ENCODE measurements at regions not wholly inside any gene's neighbourhood (a gene's known extent, or its start where the extent isn't known, plus 50 kb on each side); places are given as distances from the start of the nearest gene placed in this dataset.

- DNase-seq (ENCODE audit: low read depth in 4 of 4, low spot score in 3 of 4) = peak in 2 of 4 donors; percentile 21 to 22
Measured at GRCh38 chr15:95988574-95988887, 342.0 kb upstream of the NR2F2 start.

GRCh38 chr15:95989392-95989791, 341.1 kb upstream of the NR2F2 start:
- no peak for DNase-seq (ENCODE audit: low read depth in 4 of 4, low spot score in 3 of 4)

DNA sequence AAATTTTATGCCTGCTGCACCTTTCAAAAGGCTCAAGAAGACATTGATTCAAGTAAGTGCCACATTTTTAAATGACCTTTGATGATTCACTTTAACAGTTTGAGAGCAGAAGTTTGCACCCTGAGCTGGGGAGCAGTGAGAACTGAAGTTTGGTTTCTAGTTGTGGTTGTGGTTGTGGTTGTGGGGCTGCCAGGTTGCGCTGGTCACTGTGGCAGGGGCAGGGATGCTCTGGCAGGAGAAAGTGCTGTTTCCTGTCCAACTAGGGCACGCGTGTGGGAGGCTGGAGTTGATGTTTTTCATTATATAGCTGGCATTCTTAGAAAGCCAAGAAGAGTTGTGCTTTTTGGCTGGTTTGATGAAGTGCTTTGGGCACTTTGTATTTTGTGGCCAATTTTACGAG, 339.7 kb upstream of the NR2F2 start:
- no peak for DNase-seq (ENCODE audit: low read depth in 4 of 4, low spot score in 3 of 4)

DNA sequence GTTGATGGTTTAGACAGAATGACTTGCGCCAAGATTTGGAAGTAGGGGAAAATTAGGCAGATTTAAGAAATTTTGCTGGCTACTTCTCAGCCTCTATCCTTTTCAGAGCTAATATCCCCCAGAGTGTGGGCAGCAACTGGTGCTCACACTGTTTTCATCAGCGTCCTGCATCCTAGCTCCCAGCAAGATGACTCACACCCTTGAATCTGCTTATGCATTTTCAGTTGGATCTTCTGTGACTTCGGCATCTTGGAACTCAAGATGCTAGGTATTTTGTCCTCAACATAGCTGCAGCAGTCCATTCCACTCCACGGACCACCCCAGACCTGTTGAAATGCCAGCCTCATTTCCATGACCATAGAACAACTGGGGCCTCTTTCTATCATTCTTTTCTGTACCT, 336.1 kb upstream of the NR2F2 start:
- DNase-seq (ENCODE audit: low read depth in 4 of 4, low spot score in 3 of 4) = no peak

- no peak for DNase-seq (ENCODE audit: low read depth in 4 of 4, low spot score in 3 of 4)
Measured at GRCh38 chr15:95995375-95996168, 334.9 kb upstream of the NR2F2 start.

GRCh38 chr15:95996494-95996893, 334.0 kb upstream of the NR2F2 start:
- DNase-seq (ENCODE audit: low read depth in 4 of 4, low spot score in 3 of 4) = no peak

GRCh38 chr15:95998935-95999334, 331.6 kb upstream of the NR2F2 start:
- no peak for DNase-seq (ENCODE audit: low read depth in 4 of 4, low spot score in 3 of 4)

GRCh38 chr15:96002890-96003859, 327.3 kb upstream of the NR2F2 start:
- DNase-seq (ENCODE audit: low read depth in 4 of 4, low spot score in 3 of 4) = no peak

DNA sequence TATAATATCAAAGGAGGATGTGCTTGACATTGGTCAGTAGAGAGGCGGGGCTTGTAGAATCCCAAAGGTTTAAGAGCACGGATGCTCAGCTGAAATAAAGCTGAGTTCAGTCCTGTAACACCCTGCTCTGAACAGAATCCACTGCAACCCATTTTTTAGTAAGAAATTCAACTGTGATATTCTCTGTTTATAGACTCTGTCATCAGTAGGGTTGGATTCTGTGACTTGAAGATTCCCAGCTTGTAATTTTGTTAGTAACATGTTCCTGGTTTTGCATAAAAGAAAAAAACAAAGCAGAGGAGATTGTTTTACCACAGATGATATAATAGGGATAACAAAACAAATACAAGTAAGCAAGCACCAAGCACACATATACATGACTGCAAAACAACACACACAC, 324.6 kb upstream of the NR2F2 start:
- no peak for DNase-seq (ENCODE audit: low read depth in 4 of 4, low spot score in 3 of 4)

DNA sequence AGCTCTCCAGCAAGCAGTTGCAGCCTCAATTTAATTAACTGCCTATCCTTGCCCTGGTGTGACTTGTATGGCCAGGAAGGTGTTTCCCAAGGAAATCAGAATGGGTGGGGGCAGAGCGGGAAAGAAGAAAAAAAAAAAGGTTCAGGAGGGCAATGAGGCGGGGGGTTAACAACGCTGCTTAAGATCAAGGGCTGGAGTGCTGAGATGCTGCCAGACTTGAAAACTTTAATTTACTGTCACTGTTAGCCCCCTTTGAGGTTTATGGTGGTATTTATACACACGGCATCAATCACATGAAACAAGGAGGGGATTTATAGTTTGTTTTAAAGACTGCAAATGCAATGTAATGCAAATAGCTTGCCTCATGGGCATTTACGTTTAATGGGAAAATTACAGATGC, 319.4 kb upstream of the NR2F2 start:
- peak; percentile 49 to 72 (median 52) for DNase-seq (ENCODE audit: low read depth in 4 of 4, low spot score in 3 of 4)

GRCh38 chr15:96014939-96015338, 315.6 kb upstream of the NR2F2 start:
- DNase-seq (ENCODE audit: low read depth in 4 of 4, low spot score in 3 of 4) = no peak

GRCh38 chr15:96019114-96019513, 311.4 kb upstream of the NR2F2 start:
- DNase-seq (ENCODE audit: low read depth in 4 of 4, low spot score in 3 of 4) = no peak

GRCh38 chr15:96020133-96020532, 310.4 kb upstream of the NR2F2 start:
- no peak for DNase-seq (ENCODE audit: low read depth in 4 of 4, low spot score in 3 of 4)

DNA sequence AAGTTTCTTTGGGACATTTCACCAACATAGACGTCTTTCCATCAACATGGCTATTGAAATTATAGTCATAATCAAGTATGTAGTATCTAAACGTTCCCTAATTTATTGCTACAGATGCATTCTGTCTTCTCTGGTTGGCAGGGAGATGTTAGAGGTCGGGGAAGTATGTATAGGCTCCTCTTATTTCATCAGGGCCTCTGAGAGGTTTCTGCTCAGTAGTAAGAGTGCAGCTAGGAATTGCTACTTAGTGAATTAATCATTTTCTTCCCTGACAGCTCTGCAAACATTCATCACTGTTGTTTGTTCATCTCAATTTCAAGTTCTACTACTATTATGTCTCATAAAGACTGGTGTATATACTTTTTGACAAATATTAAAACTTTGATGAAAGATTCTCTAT, 309.7 kb upstream of the NR2F2 start:
- DNase-seq (ENCODE audit: low read depth in 4 of 4, low spot score in 3 of 4) = no peak

DNA sequence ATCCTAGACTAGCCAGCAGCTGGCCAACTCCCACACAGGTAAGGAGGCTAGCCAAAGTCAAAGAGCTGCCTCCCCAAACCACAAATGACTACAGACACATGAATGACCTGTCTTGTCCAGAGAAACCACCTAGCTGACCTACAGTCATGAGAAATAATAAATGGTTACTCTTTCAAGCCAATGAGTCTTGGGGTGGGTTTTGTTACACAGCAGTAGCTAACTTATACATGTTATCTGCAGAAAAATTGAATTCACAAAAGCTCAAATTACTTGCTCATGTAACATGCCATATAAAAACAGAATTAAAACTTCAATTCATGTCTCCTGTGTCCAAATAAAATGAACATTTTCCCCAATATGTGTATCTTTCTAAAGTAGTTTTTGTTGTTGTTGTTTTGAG, 307.4 kb upstream of the NR2F2 start:
- DNase-seq (ENCODE audit: low read depth in 4 of 4, low spot score in 3 of 4) = no peak

- DNase-seq (ENCODE audit: low read depth in 4 of 4, low spot score in 3 of 4) = no peak
Measured at GRCh38 chr15:96027501-96027900, 303.0 kb upstream of the NR2F2 start.

GRCh38 chr15:96028620-96029019, 301.9 kb upstream of the NR2F2 start:
- no peak for DNase-seq (ENCODE audit: low read depth in 4 of 4, low spot score in 3 of 4)

- DNase-seq (ENCODE audit: low read depth in 4 of 4, low spot score in 3 of 4) = no peak
Measured at GRCh38 chr15:96029172-96029571, 301.3 kb upstream of the NR2F2 start.

GRCh38 chr15:96031426-96032110, 298.9 kb upstream of the NR2F2 start:
- DNase-seq (ENCODE audit: low read depth in 4 of 4, low spot score in 3 of 4) = no peak

- no peak for DNase-seq (ENCODE audit: low read depth in 4 of 4, low spot score in 3 of 4)
Measured at GRCh38 chr15:96035091-96035490, 295.4 kb upstream of the NR2F2 start.

DNA sequence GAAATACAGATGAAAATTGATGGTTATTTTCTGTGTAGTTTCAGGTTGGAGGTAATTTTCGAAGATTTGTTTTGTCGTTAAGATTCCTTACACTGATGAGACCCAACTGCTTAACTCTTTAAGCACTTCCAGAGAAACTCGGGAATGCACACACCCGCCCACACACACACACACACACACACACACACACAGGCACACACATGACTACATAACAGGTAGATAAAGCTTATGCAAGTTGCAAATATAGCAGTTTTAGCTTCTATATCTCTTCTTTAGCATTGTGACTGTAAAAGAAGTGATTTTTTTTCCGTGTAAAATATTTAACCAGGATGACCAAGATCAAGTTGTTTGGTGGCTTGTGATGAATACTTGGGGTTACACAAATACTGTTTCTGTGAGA, 294.9 kb upstream of the NR2F2 start:
- no peak for DNase-seq (ENCODE audit: low read depth in 4 of 4, low spot score in 3 of 4)
